ENCODE measurements at regions not wholly inside any gene's neighbourhood (a gene's known extent, or its start where the extent isn't known, plus 50 kb on each side); places are given as distances from the start of the nearest gene placed in this dataset.

DNA sequence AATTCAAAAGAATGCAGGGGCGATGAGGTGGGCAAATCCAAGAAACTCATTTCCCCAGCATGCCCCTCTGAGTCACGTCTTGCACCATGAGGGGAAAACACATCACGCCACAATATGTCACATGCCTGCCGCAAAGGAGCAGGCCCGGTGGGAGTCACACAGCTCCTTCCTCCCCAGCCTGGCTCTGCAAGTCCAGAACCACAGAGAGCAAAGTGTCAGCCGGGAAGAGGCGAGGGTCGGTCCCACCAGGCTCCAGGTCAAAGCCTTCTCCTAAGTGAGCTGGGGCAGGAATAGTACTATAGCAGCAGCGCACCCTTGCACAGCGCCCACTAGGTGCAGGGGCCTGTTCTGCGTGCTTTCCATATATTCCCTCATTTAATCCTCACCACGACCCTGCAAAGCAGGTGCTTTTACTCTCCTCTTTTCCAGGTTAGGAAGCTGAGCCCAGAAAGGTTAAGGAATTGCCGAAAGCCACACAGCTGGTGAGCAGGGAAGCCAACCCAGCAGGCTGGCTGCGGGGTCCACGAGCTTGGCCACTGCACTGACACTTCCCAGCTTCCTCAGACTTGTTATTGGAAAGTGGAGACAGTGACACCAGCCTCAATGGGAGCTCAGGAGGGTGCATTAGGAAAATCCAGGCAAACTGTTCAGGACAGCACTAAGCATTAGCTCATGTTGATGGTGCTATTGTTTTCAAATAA is 94.0 kb upstream of the ZMIZ1 start:
- H3K27me3 ChIP-seq (ENCODE audit: control insufficient read depth in 2 of 2, insufficient read depth in 2 of 2, low read length in 2 of 2) = no peaks in the 10 kb centered on the region
- H3K27ac Mint-ChIP-seq = peak overlapping the region in 8 of 9 donors; percentile 52 to 95 (median 87)
- intact Hi-C loops (cut with micrococcal nuclease) = loop anchor here (1.0 to 5.0 kb wide), 11 partner anchors 53 to 942 kb away; partner anchors contain the start of genes PPIF (in 2 of the 2), RPS24 (in 2 of the 2) and ZMIZ1 (in 1 of the 2)
- peak; percentile 64 for ATAC-seq
- ChIA-PET POLR2A (interaction anchor here (0.9 to 1.2 kb wide), 3 partner anchors 10 to 91 kb away, joined by 3 to 4 read pairs (median 4); no protein-coding TSS in a partner anchor), CTCF (interaction anchor here (0.6 to 1.5 kb wide), 4 partner anchors 9 to 672 kb away, joined by 3 to 7 read pairs (median 4); no protein-coding TSS in a partner anchor)
- H3K4me3 ChIP-seq (ENCODE audit: low read length) = peak overlapping the region; percentile 59
- H3K27ac ChIP-seq (ENCODE audit: low read depth, low read length) = no peak overlapping the region
- peak overlapping the region; percentile 85 to 97 (median 89) for H3K4me3 Mint-ChIP-seq
- no peaks in the 10 kb centered on the region for H3K36me3 ChIP-seq (ENCODE audit: control insufficient read depth in 2 of 3, insufficient read depth in 3 of 3, low read length in 3 of 3)
- no peaks in the 10 kb centered on the region for H3K9me3 ChIP-seq (ENCODE audit: control insufficient read depth in 2 of 3, low read length in 3 of 3)
- peaks cover 15 to 30% (median 17%) of the 10 kb centered on the region in 7 donors for H3K4me1 Mint-ChIP-seq
- peaks cover 0 to 3% (median 0%) of the 10 kb centered on the region in 11 donors for H3K9me3 Mint-ChIP-seq
- H3K27me3 Mint-ChIP-seq = peaks cover 0 to 10% (median 0%) of the 10 kb centered on the region in 5 donors
- H3K4me1 ChIP-seq (ENCODE audit: control insufficient read depth in 2 of 2, insufficient read depth in 2 of 2, low read length in 2 of 2) = peaks cover 8 to 11% of the 10 kb centered on the region in 2 donors
- H3K36me3 Mint-ChIP-seq = no peaks in the 10 kb centered on the region
- peak in 5 of 9 donors; percentile 7 to 69 (median 21) for DNase-seq

GRCh38 chr10:78975926-78976325 is 92.8 kb upstream of the ZMIZ1 start:
- H3K4me1 Mint-ChIP-seq = peaks cover 15 to 36% (median 19%) of the 10 kb centered on the region in 7 donors
- ATAC-seq (no peak), DNase-seq (no peak)
- Histone ChIP-seq H3K27ac (ENCODE audit: low read depth, low read length) (no peak overlapping the region), H3K4me3 (ENCODE audit: low read length) (no peak overlapping the region), H3K36me3 (ENCODE audit: control insufficient read depth in 2 of 3, insufficient read depth in 3 of 3, low read length in 3 of 3) (no peaks in the 10 kb centered on the region), H3K9me3 (ENCODE audit: control insufficient read depth in 2 of 3, low read length in 3 of 3) (no peaks in the 10 kb centered on the region), H3K27me3 (ENCODE audit: control insufficient read depth in 2 of 2, insufficient read depth in 2 of 2, low read length in 2 of 2) (no peaks in the 10 kb centered on the region), H3K4me1 (ENCODE audit: control insufficient read depth in 2 of 2, insufficient read depth in 2 of 2, low read length in 2 of 2) (peaks cover 8 to 11% of the 10 kb centered on the region in 2 donors)
- peaks cover 0 to 14% (median 0%) of the 10 kb centered on the region in 5 donors for H3K27me3 Mint-ChIP-seq
- no peaks in the 10 kb centered on the region for H3K36me3 Mint-ChIP-seq
- H3K27ac Mint-ChIP-seq = peak overlapping the region in 3 of 9 donors; percentile 34 to 51 (median 41)
- peaks cover 0 to 3% (median 0%) of the 10 kb centered on the region in 11 donors for H3K9me3 Mint-ChIP-seq
- peak overlapping the region in 7 of 10 donors; percentile 6 to 86 (median 36) for H3K4me3 Mint-ChIP-seq
- intact Hi-C loops (cut with micrococcal nuclease) = loop anchor here in 1 of 2 donors (2.0 kb wide), 1 partner anchor 221 kb away; no protein-coding TSS in a partner anchor
- CTCF ChIA-PET = no interaction called here
- POLR2A ChIA-PET = no interaction called here

GRCh38 chr10:78976825-78977755 is 91.7 kb upstream of the ZMIZ1 start:
- Mint-ChIP-seq H3K9me3 (peaks cover 0 to 3% (median 0%) of the 10 kb centered on the region in 11 donors), H3K4me3 (peak overlapping the region in 4 of 10 donors; percentile 13 to 48 (median 32)), H3K27me3 (peaks cover 0 to 14% (median 0%) of the 10 kb centered on the region in 5 donors), H3K36me3 (no peaks in the 10 kb centered on the region), H3K4me1 (peaks cover 23 to 45% (median 27%) of the 10 kb centered on the region in 7 donors), H3K27ac (peak overlapping the region in 3 of 9 donors; percentile 42 to 51 (median 43))
- H3K27me3 ChIP-seq (ENCODE audit: control insufficient read depth in 2 of 2, insufficient read depth in 2 of 2, low read length in 2 of 2) = no peaks in the 10 kb centered on the region
- no peak overlapping the region for H3K4me3 ChIP-seq (ENCODE audit: low read length)
- ATAC-seq = no peak
- no peaks in the 10 kb centered on the region for H3K36me3 ChIP-seq (ENCODE audit: control insufficient read depth in 2 of 3, insufficient read depth in 3 of 3, low read length in 3 of 3)
- intact Hi-C loops (cut with micrococcal nuclease) = no loop called here
- DNase-seq = no peak
- H3K27ac ChIP-seq (ENCODE audit: low read depth, low read length) = no peak overlapping the region
- ChIA-PET CTCF (no interaction called here), POLR2A (no interaction called here)
- peaks cover 8 to 11% of the 10 kb centered on the region in 2 donors for H3K4me1 ChIP-seq (ENCODE audit: control insufficient read depth in 2 of 2, insufficient read depth in 2 of 2, low read length in 2 of 2)
- H3K9me3 ChIP-seq (ENCODE audit: control insufficient read depth in 2 of 3, low read length in 3 of 3) = no peaks in the 10 kb centered on the region

DNA sequence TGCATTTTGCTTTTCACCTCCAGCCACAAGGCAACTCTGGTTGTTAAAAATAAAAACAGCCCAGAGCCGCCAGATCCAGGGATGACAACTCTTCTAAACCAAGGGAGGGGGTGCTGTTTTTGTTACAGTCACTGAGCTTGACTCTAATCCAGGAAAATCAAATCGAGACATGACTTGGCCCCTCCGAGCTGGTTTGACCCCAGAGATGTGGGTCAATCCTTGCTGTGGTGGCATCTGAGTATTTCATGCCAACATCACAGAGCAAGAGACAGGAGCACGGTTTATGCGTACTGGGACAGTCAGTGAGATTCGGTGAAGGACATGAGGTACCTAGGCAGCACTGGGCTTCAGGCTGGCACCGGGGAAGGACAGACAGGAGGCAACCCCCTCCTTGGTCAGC is 88.8 kb upstream of the ZMIZ1 start:
- no peak overlapping the region for H3K27ac ChIP-seq (ENCODE audit: low read depth, low read length)
- peaks cover 0 to 3% (median 0%) of the 10 kb centered on the region in 11 donors for H3K9me3 Mint-ChIP-seq
- H3K4me3 Mint-ChIP-seq = no peak overlapping the region
- no peaks in the 10 kb centered on the region for H3K9me3 ChIP-seq (ENCODE audit: control insufficient read depth in 2 of 3, low read length in 3 of 3)
- ATAC-seq (no peak), DNase-seq (no peak)
- no peak overlapping the region for H3K4me3 ChIP-seq (ENCODE audit: low read length)
- peaks cover 0 to 14% (median 0%) of the 10 kb centered on the region in 5 donors for H3K27me3 Mint-ChIP-seq
- intact Hi-C loops (cut with micrococcal nuclease) = no loop called here
- peaks cover 7 to 31% (median 13%) of the 10 kb centered on the region in 7 donors for H3K4me1 Mint-ChIP-seq
- H3K36me3 ChIP-seq (ENCODE audit: control insufficient read depth in 2 of 3, insufficient read depth in 3 of 3, low read length in 3 of 3) = no peaks in the 10 kb centered on the region
- POLR2A ChIA-PET = no interaction called here
- H3K36me3 Mint-ChIP-seq = no peaks in the 10 kb centered on the region
- no peaks in the 10 kb centered on the region for H3K27me3 ChIP-seq (ENCODE audit: control insufficient read depth in 2 of 2, insufficient read depth in 2 of 2, low read length in 2 of 2)
- CTCF ChIA-PET = no interaction called here
- H3K4me1 ChIP-seq (ENCODE audit: control insufficient read depth in 2 of 2, insufficient read depth in 2 of 2, low read length in 2 of 2) = no peaks in the 10 kb centered on the region
- peak overlapping the region in 1 of 9 donors; percentile 20 for H3K27ac Mint-ChIP-seq

- DNase-seq = no peak
- H3K4me3 Mint-ChIP-seq = no peak overlapping the region
- H3K4me1 ChIP-seq (ENCODE audit: control insufficient read depth in 2 of 2, insufficient read depth in 2 of 2, low read length in 2 of 2) = no peaks in the 10 kb centered on the region
- peaks cover 0 to 3% (median 0%) of the 10 kb centered on the region in 11 donors for H3K9me3 Mint-ChIP-seq
- H3K27me3 Mint-ChIP-seq = peaks cover 0 to 14% (median 0%) of the 10 kb centered on the region in 5 donors
- no peaks in the 10 kb centered on the region for H3K9me3 ChIP-seq (ENCODE audit: control insufficient read depth in 2 of 3, low read length in 3 of 3)
- no peak for ATAC-seq
- no peak overlapping the region for H3K4me3 ChIP-seq (ENCODE audit: low read length)
- ChIA-PET CTCF (no interaction called here), POLR2A (interaction anchor here (0.6 kb wide), 1 partner anchor 120 kb away, joined by 3 read pairs; no protein-coding TSS in a partner anchor)
- peaks cover 5 to 28% (median 10%) of the 10 kb centered on the region in 7 donors for H3K4me1 Mint-ChIP-seq
- no peak overlapping the region for H3K27ac ChIP-seq (ENCODE audit: low read depth, low read length)
- intact Hi-C loops (cut with micrococcal nuclease) = no loop called here
- H3K27ac Mint-ChIP-seq = no peak overlapping the region
- H3K27me3 ChIP-seq (ENCODE audit: control insufficient read depth in 2 of 2, insufficient read depth in 2 of 2, low read length in 2 of 2) = no peaks in the 10 kb centered on the region
- H3K36me3 ChIP-seq (ENCODE audit: control insufficient read depth in 2 of 3, insufficient read depth in 3 of 3, low read length in 3 of 3) = no peaks in the 10 kb centered on the region
- no peaks in the 10 kb centered on the region for H3K36me3 Mint-ChIP-seq
Measured at GRCh38 chr10:78980354-78980753, 88.4 kb upstream of the ZMIZ1 start.

DNA sequence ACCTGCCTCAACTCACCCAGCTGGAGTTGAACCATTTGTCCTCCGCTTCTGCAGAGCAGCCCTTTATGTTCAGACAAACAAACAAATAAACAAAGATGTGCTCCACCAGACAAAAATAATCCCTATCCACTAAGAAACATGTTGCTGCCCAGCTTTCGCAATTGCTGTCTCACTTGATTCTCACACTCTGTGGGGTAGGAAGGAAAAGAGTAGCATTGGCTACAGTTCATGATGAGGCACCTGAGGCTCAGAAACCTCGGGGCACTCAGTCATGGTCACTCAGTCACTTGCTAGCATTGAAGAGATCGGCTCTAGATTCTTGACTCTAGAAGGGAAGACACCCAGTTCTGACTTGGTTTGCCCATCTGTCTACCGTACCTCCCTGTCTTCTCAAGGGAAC is 88.0 kb upstream of the ZMIZ1 start:
- no peaks in the 10 kb centered on the region for H3K27me3 ChIP-seq (ENCODE audit: control insufficient read depth in 2 of 2, insufficient read depth in 2 of 2, low read length in 2 of 2)
- DNase-seq (no peak), ATAC-seq (no peak)
- no peaks in the 10 kb centered on the region for H3K4me1 ChIP-seq (ENCODE audit: control insufficient read depth in 2 of 2, insufficient read depth in 2 of 2, low read length in 2 of 2)
- Mint-ChIP-seq H3K4me3 (no peak overlapping the region), H3K4me1 (peaks cover 4 to 24% (median 10%) of the 10 kb centered on the region in 7 donors), H3K27me3 (peaks cover 0 to 12% (median 0%) of the 10 kb centered on the region in 5 donors), H3K27ac (peak overlapping the region in 2 of 9 donors; percentile 57 to 78), H3K36me3 (no peaks in the 10 kb centered on the region), H3K9me3 (peaks cover 0 to 3% (median 0%) of the 10 kb centered on the region in 11 donors)
- no peaks in the 10 kb centered on the region for H3K36me3 ChIP-seq (ENCODE audit: control insufficient read depth in 2 of 3, insufficient read depth in 3 of 3, low read length in 3 of 3)
- H3K9me3 ChIP-seq (ENCODE audit: control insufficient read depth in 2 of 3, low read length in 3 of 3) = no peaks in the 10 kb centered on the region
- POLR2A ChIA-PET = interaction anchor here (0.6 kb wide), 1 partner anchor 120 kb away, joined by 3 read pairs; no protein-coding TSS in a partner anchor
- CTCF ChIA-PET = no interaction called here
- intact Hi-C loops (cut with micrococcal nuclease) = no loop called here
- H3K27ac ChIP-seq (ENCODE audit: low read depth, low read length) = no peak overlapping the region
- H3K4me3 ChIP-seq (ENCODE audit: low read length) = no peak overlapping the region

All from naive thymus-derived CD4-positive, alpha-beta T cell (primary cell).